Loucy (cell line): ENCODE measurements at regions not wholly inside any gene's neighbourhood (a gene's known extent, or its start where the extent isn't known, plus 50 kb on each side); places are given as distances from the start of the nearest gene placed in this dataset.

ENCODE experiments used
- H2AFZ ChIP-seq: fragments of 200-600 bp; sonication (generic); 2 replicates; pipeline ENCODE4 v1.6.0; 2016; ENCODE audit warnings: antibody characterized with exemption, mild to moderate bottlenecking, low read length, moderate library complexity
- H3F3A ChIP-seq: fragments of 200-600 bp; 2 replicates; pipeline ENCODE4 v1.6.0; 2016; ENCODE audit warnings: antibody characterized with exemption, low read depth, mild to moderate bottlenecking
- H3K27me3 ChIP-seq: fragments of 200-600 bp; sonication (generic); 2 replicates; pipeline ENCODE4 v1.6.1; 2014; ENCODE audit warnings: low read length, mild to moderate bottlenecking; ENCODE audit not compliant: insufficient read depth, poor library complexity, severe bottlenecking
- H3K36me3 ChIP-seq: fragments of 200-600 bp; sonication (generic); 2 replicates; pipeline ENCODE4 v1.6.1; 2016; ENCODE audit warnings: low read length; ENCODE audit not compliant: insufficient read depth
- H3K4me1 ChIP-seq: fragments of 200-600 bp; sonication (generic); 2 replicates; pipeline ENCODE4 v1.5.1; 2014; ENCODE audit warnings: low read length, mild to moderate bottlenecking; ENCODE audit not compliant: insufficient read depth, poor library complexity, severe bottlenecking
- H3K4me2 ChIP-seq: fragments of 200-600 bp; sonication (generic); 2 replicates; pipeline ENCODE4 v1.6.0; 2014; ENCODE audit warnings: antibody characterized with exemption, low read length, low read depth, mild to moderate bottlenecking; ENCODE audit not compliant: poor library complexity, severe bottlenecking
- H3K4me3 ChIP-seq: fragments of 200-600 bp; sonication (generic); 2 replicates; pipeline ENCODE4 v1.5.1; 2014; ENCODE audit warnings: low read length, mild to moderate bottlenecking, mixed read lengths; ENCODE audit not compliant: poor library complexity, severe bottlenecking
- H3K79me2 ChIP-seq: fragments of 200-600 bp; sonication (generic); 2 replicates; pipeline ENCODE4 v1.6.1; 2014; ENCODE audit warnings: low read length; ENCODE audit not compliant: insufficient read depth
- H3K9ac ChIP-seq: fragments of 200-600 bp; sonication (generic); 2 replicates; pipeline ENCODE4 v1.6.0; 2014; ENCODE audit warnings: mild to moderate bottlenecking, low read depth, low read length, moderate library complexity; ENCODE audit not compliant: poor library complexity, severe bottlenecking
- H3K9me2 ChIP-seq: fragments of 200-600 bp; sonication (generic); replicated peaks from 2 replicates; pipeline ENCODE4 v1.6.1; 2016; ENCODE audit warnings: low read depth, low read length, mixed read lengths
- H3K9me3 ChIP-seq: fragments of 200-600 bp; sonication (generic); 2 replicates; pipeline ENCODE4 v1.6.1; 2014; ENCODE audit warnings: mild to moderate bottlenecking, antibody characterized with exemption, low read length, low read depth; ENCODE audit not compliant: insufficient read depth
- H4K20me1 ChIP-seq: fragments of 200-600 bp; sonication (generic); 2 replicates; pipeline ENCODE4 v1.6.0; 2014; ENCODE audit warnings: antibody characterized with exemption, low read length, mild to moderate bottlenecking; ENCODE audit not compliant: insufficient read depth, poor library complexity, severe bottlenecking
- EZH2phosphoT487 ChIP-seq: fragments of 200-600 bp; IDR thresholded peaks from 2 replicates; pipeline ENCODE4 v1.6.1; 2018; ENCODE audit warnings: antibody characterized with exemption, mild to moderate bottlenecking, moderate library complexity, borderline replicate concordance
- TF ChIP-seq, protein P1 (sequence below): fragments of 200-600 bp; sonication (generic); conservative IDR thresholded peaks from 2 replicates; pipeline ENCODE4 v1.5.1; 2014; ENCODE audit warnings: mild to moderate bottlenecking, antibody characterized with exemption, low read length

DNA sequence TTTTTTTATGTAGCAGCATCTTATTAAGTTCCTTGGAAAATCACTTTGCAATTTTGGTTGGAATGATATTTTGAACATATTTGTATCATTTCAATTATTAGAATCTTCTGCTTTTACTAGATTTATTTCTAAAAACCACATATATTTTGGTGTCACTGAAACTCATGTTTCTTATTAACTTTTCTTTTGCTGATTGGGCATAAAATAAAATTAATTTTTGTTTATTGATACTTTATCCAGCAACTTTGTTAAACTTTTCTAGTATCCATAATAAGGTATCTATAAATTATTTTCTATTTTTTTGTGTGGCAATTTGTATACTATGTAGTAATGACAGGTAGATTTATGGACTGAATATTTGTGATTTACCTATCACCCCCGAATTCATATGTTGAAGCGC lies 556.4 kb upstream of the ATXN8OS start:
- Histone ChIP-seq H3K9me2 (no peaks in the 10 kb centered on the region), H3K4me1 (no peaks in the 10 kb centered on the region), H3K9ac (no peak overlapping the region)

DNA sequence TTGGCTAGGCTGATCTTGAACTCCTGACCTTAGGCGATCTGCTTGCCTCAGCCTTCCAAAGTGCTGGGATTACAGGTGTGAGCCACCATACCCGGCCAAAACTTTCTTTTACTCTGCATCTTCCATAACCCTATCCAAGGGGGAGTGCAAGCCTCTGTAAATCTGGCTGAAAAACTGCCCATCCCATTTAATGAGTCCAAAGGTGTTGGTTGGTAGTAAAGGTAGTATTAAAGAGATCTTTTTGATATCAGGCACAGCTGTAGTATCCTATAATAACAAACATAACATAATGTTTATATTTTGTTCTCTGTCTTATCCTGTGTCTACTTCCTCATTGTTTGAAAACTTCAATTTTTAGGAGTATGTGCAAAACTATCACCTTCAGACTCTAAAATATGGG lies 559.8 kb upstream of the ATXN8OS start:
- no peak overlapping the region for H2AFZ ChIP-seq

More for the DNA sequence above, 556.4 kb upstream of the ATXN8OS start:
- no peak overlapping the region for H3K4me2 ChIP-seq
- no peaks in the 10 kb centered on the region for H3K9me3 ChIP-seq
- TF ChIP-seq, protein P1, sequence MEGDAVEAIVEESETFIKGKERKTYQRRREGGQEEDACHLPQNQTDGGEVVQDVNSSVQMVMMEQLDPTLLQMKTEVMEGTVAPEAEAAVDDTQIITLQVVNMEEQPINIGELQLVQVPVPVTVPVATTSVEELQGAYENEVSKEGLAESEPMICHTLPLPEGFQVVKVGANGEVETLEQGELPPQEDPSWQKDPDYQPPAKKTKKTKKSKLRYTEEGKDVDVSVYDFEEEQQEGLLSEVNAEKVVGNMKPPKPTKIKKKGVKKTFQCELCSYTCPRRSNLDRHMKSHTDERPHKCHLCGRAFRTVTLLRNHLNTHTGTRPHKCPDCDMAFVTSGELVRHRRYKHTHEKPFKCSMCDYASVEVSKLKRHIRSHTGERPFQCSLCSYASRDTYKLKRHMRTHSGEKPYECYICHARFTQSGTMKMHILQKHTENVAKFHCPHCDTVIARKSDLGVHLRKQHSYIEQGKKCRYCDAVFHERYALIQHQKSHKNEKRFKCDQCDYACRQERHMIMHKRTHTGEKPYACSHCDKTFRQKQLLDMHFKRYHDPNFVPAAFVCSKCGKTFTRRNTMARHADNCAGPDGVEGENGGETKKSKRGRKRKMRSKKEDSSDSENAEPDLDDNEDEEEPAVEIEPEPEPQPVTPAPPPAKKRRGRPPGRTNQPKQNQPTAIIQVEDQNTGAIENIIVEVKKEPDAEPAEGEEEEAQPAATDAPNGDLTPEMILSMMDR: no peak
- no peak for TF ChIP-seq EZH2phosphoT487
- no peaks in the 10 kb centered on the region for H3K79me2 ChIP-seq
- H3K4me3 ChIP-seq: no peak overlapping the region
- H3F3A ChIP-seq: no peaks in the 10 kb centered on the region
- no peaks in the 10 kb centered on the region for H3K27me3 ChIP-seq
- no peaks in the 10 kb centered on the region for H3K36me3 ChIP-seq
- no peak overlapping the region for H2AFZ ChIP-seq
- H4K20me1 ChIP-seq: no peaks in the 10 kb centered on the region

DNA sequence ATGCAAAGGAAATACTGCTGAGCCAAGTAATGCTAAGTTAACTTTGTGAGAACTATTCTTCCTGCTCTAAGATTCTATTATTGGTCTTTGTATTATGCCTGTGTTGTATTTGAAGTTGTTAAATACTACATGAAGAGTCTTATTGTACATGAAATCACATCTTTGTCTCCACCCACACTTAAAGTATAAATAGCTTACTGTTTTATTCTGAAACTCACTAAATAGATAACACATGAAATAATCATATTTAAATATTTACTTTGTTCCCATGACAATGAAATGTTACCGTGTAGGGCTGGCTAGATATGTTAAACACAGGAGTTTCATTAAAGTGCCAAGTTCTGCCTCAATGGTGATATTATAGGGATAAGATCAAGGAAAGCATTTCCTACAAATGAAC lies 562.1 kb upstream of the ATXN8OS start:
- Histone ChIP-seq H3F3A (no peaks in the 10 kb centered on the region), H3K36me3 (no peaks in the 10 kb centered on the region), H3K9me2 (no peaks in the 10 kb centered on the region), H3K79me2 (no peaks in the 10 kb centered on the region), H4K20me1 (no peaks in the 10 kb centered on the region), H3K27me3 (no peaks in the 10 kb centered on the region), H3K4me1 (no peaks in the 10 kb centered on the region), H2AFZ (no peak overlapping the region), H3K9me3 (no peaks in the 10 kb centered on the region), H3K9ac (no peak overlapping the region), H3K4me2 (no peak overlapping the region), H3K4me3 (no peak overlapping the region)
- TF ChIP-seq, protein P1: no peak
- TF ChIP-seq EZH2phosphoT487: no peak

More for the DNA sequence above, 559.8 kb upstream of the ATXN8OS start:
- Histone ChIP-seq H3K9me3 (no peaks in the 10 kb centered on the region), H4K20me1 (no peaks in the 10 kb centered on the region), H3K79me2 (no peaks in the 10 kb centered on the region), H3K4me1 (no peaks in the 10 kb centered on the region), H3K9ac (no peak overlapping the region), H3K9me2 (no peaks in the 10 kb centered on the region), H3K4me2 (no peak overlapping the region), H3K36me3 (no peaks in the 10 kb centered on the region), H3K27me3 (no peaks in the 10 kb centered on the region), H3K4me3 (no peak overlapping the region), H3F3A (no peaks in the 10 kb centered on the region)
- TF ChIP-seq EZH2phosphoT487: no peak
- TF ChIP-seq, protein P1: no peak
